Renal cortex interstitium (tissue), 11 donors: ENCODE measurements at regions not wholly inside any gene's neighbourhood (a gene's known extent, or its start where the extent isn't known, plus 50 kb on each side); places are given as distances from the start of the nearest gene placed in this dataset.
A peak's percentile ranks its signal among the peaks of the same experiment; 100 is the strongest.
"Not testable (repeated sequence)": the region's sequence is repeated elsewhere in the genome, so short reads cannot be mapped to it uniquely, and the experiment has no call there.

Experiments used
- DNase-seq, 11 donors: peaks; one replicate each; pipeline ENCODE4 v3.0.0-alpha.2; 2013; ENCODE audit warnings: low read depth in 9 of 11, low spot score in 4 of 11; ENCODE audit errors: extremely low read depth in 1 of 11

DNA sequence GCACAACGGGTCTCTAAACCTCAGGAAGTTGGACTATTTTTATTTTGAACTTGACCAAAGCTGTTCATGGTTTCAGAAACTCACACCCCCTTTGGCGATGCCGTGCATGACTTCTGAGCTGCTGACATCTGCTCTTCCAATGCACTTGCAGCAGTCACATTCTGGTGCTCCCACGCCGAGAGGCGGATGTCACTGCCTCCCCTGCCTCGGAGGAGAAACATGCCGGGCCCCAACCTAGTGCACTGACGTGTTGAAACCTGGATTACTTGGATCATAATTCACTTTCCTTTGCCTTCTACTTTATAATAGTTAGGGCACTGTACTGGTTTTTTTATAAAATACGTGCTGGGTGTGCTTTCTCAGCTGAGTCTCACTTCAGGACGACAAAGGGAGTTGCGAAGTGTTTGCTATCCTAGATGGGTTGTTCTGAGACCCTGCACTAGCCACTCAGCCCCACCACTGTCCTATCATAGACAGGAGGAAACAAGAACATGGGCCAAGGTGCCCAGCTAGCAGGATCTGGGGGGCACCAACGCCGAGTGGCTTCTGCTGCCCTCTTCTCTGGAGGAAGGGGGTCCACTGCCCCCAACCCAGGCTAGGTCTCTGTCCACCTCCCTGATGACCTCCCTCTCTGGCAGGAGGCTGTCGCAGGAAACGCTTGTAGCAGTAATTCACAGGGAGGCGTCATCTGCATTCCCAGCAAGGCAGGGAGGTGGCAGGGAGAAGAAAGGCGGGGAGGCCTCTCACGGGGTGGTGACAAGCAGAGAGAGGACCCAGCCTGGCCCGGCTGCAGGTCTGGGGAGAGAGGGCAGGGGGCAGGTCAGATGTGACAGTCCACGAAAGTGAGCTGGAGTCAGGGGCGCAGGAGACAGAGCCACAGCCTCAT, 158.8 kb upstream of the IQSEC1 start:
- DNase-seq, result peak in 2 of 11 donors; percentile 4 to 25

DNA sequence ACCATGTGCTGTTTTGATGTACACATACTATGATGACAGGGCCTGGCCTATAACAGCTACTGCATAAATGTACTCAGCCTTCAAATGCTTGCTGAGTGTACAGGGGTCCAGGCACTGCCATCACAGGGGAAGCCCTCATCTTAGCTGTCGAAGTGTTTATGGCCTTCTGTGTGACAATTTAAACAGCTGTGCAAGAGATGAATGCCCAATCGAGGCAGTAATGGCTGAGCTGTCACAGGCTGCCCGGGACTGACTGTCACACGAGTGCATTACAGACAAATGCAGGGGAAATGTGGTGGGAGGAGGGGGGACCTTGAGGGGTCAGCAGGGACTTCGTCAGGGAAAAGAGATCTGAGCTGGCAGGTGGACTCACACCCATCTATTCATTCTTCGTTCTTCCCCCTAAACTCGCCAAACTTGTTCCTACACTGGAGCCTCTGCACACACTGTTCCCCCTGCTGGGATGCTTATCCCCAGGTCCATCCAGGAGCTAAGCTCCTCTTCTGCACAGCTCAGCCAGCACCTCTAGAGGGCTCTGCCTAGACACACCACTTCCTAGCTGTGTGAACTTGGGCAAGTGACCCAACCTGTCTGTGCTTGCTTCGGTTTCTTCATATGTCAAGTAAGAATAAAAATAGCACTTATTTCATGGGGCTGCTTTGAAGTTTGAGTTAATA, 156.2 kb upstream of the IQSEC1 start:
- DNase-seq, result no peak

DNA sequence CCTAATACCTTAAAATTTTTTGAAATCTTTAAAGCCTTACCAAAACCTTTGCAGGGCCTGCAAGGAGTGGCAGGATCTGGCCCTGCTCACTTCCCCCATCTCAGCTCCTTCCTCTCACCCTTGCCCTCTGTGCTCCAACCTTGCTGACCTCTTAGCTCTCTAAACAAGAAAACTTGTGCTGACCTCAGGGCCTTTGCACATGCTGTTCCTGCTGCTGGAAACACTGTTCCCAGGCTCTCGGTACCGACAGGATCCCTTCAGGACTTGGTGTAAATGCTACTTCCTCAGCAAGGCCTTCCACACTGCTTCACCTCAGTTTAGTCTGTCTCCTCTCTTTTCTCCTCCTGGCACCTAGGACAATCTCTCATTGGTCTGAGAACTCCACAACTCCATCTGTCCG, 155.4 kb upstream of the IQSEC1 start:
- DNase-seq, result no peak

DNA sequence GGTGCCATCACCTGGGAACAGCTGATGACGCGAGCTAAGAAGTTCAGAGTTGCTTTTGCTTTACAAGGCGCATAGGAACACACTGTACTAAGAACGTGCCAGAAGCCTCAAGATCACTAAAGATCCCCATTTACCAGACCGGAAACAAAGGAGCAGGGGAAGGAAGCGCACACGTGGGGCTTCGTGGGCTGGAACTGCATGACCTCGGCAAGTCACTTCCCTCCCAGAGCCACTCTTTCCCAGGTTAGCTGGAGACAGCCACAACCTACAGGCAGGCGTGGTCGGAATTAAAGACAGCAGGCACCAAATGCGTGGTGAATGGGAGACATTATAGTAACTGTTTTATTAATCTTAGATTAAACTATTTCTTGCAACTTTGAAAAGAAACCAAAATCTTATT, 154.9 kb upstream of the IQSEC1 start:
- not testable (repeated sequence) for DNase-seq

DNA sequence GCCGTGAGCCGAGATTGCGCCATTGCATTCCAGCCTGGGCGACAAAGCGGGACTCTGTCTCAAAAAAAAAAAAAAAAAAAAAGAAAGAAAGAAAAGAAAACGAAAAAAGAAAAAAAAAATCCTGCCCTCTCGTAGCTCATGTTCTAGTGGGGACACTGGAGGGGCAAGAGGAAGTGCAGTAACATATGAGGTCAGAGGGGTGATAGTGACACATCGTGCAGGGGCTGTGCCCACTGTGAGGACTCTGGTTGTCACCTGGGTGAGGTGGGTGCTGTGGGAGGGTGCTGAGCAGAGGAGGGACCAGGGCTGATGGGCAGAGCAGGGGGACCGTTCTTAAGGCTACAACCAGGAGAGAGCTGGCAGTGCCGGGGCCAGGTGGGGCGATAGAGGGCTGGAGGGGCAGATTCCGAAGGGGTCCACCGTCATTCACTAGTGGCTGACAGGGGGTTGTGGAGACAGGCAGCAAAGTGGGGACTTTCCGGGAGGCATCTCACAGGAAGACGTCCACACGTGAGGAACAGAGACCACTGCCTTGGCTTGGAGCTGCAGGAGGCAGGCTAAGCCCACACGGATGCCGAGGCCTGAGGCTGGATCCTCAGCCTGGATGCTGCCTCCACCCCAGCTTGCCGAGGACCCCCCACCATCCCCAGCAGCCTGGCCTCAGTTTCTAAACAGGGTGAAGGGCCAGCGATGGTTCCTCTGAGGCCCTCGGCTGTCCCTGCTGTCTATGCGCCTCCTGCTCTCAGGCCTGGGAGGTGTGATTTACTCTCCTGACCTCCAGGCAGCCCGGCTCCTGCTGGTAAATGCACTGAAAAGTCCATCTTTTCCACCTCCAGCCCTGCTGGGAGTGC, 154.3 kb upstream of the IQSEC1 start:
- no peak for DNase-seq

DNA sequence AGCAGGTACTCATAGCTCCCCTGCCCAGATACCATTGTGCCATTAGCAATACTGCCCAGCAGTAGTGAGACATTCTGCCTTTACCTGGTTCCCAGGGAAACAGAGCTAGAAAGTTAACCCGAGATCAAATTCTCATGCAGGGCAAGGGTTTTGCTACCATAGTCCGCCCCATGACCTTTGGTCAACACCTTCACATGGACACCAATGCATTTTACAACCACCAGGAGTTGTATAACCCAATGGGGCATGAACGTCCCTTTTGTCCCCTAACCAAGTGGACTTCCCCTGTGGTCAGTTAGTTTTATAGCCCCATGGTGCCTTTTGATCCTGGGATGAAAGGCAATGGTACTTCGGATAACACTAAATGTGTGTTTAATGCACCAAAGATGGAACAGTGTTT, 151.7 kb upstream of the IQSEC1 start:
- DNase-seq, result no peak

DNA sequence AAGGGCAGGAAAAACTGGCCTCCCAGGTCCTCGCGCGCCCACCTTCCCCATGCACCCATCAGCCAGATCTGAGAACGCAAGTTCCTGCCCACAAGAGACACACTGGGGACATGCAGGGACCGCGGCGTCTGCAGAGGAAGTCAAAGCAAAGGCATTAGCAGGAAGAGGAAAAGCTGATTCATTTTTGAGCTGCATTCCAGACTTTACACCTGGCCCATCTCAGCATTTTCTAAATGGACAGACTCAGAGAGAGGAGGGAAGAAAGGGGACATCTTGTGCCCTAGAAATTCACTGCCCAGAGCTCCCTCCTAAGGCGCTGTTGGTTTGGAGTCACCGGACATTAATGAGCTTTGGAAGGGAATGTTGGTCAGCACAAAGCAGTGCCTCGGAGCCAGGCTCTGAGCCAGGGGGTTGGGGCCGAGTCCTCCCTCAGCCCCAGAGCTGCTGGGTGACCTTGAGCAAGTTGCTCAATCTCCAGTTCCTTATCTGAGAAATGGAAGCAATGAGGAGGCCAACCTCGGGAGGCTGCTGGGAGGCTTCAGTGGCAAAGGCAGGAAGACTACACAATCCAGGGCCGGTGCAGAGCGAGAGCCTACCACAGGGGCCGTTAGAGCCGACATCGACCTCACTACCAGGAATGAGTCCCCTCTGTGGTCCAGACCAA, 150.5 kb upstream of the IQSEC1 start:
- DNase-seq, result no peak

DNA sequence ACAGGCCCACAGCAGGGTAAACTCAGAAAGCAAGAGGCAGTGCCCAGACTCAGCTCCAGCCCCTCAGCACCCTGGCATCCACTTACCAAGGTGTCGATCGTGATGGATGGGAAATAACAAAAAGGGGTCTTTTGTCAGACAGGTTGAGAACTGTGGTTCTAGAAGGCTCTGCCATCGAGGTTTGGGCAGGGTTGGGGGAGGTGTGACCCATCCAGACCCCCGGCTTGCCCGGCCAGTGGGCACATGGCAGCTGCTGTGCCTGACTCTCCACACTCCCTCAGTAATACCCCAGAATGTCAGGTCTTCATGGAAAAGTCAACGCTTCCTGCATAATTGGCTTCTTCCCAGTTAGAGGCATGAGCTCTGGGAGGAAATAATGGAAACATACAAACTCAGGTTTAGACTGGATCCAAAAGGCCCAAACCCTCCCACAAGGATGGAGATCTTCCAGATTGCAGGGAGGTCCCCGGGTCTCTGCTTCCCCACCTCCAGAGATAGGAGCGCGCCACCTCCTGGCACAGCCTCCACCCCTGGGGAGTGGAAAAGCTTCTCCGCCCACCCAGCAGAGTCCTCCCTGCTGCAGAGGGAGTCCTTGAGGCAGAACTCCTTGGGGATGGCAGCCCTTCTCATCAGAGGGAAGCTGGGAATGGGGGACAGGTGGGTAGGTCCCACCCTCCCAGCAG, 149.8 kb upstream of the IQSEC1 start:
- DNase-seq, result no peak

DNA sequence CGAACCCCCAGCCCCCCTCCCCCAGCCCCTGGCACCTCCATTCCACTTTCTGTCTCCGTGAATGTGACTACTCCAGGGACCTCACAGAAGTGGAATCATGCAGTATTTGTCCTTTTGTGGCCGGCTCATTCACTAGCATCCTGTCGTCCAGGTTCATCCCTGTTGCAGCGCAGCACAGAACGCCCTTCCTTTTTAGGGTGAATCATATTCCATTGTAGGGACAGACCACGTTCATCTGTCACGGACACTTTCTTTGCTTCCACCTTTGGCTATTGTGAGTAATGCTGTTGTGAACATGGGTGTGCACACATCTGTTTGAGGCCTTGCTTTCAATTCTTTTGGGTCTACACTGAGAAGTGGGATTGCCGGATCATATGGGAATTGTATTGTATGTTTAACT, 148.9 kb upstream of the IQSEC1 start:
- no peak for DNase-seq

DNA sequence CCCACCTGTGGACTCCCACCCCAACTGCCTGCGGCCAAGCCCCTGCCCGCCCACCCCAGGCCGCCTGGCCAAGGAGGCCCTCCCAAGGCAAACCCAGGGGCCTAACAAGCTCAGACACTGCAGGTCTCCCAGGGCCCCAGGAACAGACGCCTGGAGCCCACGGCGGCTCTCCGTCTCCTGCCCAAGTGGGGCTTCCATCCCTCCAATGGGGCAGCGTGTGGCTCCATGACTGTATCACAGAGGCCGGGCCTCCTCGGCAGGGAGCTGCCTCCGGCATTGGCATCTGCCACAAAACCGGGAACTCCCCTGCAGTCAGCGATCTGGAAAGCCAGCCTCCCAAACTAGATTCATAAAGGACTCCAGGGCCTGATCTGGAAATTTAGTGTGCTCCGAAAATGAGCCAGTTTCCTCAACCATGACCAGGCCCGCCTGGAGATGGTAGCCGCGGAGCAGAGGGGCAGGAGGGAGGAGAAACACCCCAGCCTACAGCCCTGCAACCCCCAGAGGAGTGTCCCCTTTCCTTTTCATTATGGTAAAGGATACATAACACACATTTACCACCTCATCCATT, 148.3 kb upstream of the IQSEC1 start:
- no peak for DNase-seq

DNA sequence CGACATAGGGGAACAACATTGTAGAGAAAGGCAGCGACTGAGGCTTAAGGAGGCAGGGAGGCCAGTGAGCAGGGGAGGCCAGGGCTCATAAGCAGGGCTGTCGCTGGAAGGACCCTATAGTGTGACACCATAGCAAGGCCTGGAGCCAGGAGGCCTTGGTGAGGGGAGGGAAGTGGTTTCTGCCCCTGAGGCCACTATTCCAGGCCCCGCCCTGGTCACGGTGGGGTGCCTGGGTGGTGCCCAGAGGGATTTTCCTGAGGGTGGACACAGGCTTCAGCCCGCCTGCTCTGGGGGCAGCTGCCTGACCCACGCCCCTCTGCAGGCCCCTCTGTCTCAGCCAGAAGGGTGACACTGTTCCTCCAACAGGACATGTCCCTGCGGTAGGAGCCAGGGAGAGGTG, 147.8 kb upstream of the IQSEC1 start:
- DNase-seq, result no peak

DNA sequence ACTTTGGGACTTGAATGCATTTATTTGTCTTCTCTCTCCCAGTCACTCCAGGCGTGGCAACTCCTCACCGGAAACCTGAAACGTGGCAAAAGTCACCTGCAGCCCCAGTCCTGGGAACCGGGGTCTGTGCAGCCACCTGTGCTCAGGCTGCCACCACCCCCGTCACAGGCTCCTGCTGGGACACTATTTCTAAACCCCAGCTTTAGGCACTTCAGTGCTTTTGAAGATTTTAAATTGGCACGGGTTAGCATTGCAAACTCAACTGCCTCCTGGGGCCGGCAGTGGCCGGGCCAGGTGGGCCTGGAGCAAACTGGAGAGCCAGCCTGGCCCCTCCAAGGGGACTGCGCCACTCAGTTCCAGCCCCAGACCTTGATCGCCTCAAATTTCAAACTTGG, 146.7 kb upstream of the IQSEC1 start:
- no peak for DNase-seq

DNA sequence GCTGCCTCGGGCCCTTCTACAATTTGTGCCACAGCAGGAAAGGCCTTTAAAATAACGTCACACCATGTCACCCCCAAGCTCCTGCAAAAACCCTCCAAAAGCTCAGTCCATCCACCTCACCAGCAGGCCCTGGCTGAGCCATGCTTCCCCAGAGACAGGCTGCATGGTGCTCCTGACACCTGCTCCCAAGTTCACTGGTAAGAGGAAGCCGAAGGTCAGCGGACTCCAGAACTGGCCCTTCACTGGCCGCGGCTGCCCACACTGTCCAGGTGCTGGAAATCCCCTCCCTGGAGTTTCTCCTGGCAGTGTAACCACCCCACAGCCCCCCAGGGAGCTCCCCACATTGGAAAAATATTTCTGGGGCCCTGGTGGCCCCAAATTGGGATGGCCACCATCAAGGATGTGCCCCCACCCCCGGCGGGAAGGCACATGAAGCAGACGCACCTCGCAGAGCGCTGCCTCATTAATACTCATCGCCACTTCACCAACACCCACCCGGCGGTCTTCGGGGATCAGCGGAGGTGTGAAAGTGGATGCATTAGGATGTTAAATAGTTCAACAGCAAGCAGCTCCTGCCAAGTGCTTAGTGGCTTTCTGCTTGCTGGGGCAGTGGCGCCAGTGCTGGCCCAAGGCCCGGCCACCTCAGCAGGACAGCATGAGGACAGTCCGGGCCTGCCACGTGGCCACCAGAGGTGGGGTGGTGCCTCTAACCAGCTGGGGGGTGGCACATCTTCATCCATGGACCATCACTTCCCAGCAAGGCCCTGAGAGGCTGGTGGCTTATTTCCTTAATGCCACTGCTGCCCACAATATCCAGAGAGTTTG, 146.1 kb upstream of the IQSEC1 start:
- no peak for DNase-seq

DNA sequence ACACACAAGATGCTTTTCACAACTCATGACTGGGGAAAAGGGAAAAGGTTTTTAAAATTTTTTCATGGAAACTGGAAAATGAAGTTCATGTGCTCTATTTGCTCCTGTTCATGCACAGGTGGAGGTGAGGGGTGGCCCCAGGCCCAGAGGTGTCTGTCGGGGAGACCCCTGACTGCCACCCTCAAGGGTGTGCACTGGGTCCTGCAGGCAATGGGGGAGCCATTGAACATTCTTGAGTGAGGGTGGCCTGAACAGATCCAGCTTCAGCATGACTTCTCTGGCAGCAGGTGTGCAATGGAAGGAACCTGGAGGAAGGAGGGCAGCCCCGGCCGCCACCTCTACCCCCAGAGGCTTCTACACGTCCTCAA, 145.3 kb upstream of the IQSEC1 start:
- DNase-seq, result no peak

DNA sequence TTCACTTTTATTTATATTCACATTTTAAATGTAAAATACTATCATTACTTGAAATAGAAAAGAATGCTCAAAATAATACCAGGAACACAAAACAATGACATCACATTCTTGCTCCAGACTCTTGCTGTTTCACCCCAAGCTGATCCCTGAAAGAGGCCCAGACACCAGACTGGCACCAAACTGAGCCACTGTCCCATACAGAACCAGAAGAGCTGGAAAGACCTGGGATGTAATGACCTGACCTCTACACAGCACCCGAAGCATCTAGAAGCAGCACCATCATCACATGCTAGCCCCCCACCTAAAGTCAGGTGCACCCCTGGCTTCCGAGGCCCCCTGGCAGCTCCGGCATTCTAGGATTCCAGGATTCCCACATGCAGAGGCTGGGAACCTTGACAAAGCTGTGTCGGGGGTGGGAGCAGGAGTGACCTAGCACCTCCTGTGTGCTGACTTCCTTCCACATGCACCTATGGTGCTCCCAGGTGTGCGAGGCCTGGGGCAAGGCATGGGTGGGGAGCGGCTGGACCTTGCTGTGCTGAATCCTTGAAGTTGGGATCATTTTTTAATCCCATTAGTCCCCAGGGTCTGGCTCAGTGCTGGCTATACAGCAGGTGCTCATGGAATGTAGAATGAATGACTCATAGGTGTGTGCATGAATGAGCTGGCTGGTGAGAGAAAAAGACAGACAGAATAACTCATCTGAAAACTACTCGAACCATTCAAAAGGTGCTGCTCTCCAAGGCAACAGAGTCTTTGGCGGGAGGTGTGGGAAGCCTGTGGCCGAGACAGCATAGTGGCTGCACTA, 144.7 kb upstream of the IQSEC1 start:
- DNase-seq, result no peak

DNA sequence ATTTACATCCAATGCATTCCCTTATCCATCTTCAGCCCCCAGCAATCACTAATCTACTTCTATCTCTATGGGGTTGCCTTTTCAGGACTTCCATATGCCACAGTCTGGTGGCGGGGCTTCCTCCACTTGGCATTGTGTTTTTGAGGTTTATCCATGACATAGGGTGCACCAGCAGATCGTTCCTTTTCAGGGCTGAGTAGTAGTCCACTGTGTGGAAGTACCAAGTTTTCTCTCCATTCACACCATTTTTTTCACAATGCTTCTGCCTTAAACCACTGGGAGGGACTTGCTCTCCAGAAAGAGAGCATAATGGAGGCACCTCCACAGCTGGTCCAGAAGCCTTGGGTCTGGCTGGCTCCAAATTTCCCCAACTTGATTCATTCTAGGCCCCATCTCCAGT, 144.0 kb upstream of the IQSEC1 start:
- DNase-seq, result no peak
